H9 (cell line): ENCODE measurements at regions not wholly inside any gene's neighbourhood (a gene's known extent, or its start where the extent isn't known, plus 50 kb on each side); places are given as distances from the start of the nearest gene placed in this dataset.

Experiments used
- DNase-seq: peaks from one replicate; pipeline ENCODE4 v3.0.0-alpha.2; 2017
- H2AFZ ChIP-seq: one replicate; pipeline ENCODE4 v1.6.1; 2013; ENCODE audit warnings: mild to moderate bottlenecking, low read length, control low read depth, moderate library complexity
- H2AK5ac ChIP-seq: 2 replicates; pipeline ENCODE4 v1.6.1; 2013; ENCODE audit warnings: low read length, control low read depth, mixed read lengths; ENCODE audit not compliant: insufficient read length
- H2BK120ac ChIP-seq: one replicate; pipeline ENCODE4 v1.6.1; 2013; ENCODE audit warnings: low read depth, mild to moderate bottlenecking, low read length, control low read depth, inconsistent platforms; ENCODE audit not compliant: poor library complexity, severe bottlenecking
- H2BK12ac ChIP-seq: 2 replicates; pipeline ENCODE4 v1.6.1; 2013; ENCODE audit warnings: low read length, control low read depth, mixed read lengths, low read depth; ENCODE audit not compliant: insufficient read length
- H2BK15ac ChIP-seq: 2 replicates; pipeline ENCODE4 v1.6.1; 2013; ENCODE audit warnings: low read depth, low read length, control low read depth
- H2BK20ac ChIP-seq: one replicate; pipeline ENCODE4 v1.6.1; 2013; ENCODE audit warnings: low read depth, mild to moderate bottlenecking, low read length, control low read depth, inconsistent platforms; ENCODE audit not compliant: poor library complexity, severe bottlenecking
- H2BK5ac ChIP-seq: 2 replicates; pipeline ENCODE4 v1.6.1; 2013; ENCODE audit warnings: low read length, control low read depth, mixed read lengths; ENCODE audit not compliant: insufficient read length
- H3K14ac ChIP-seq: 2 replicates; pipeline ENCODE4 v1.6.1; 2013; ENCODE audit warnings: low read length, control low read depth; ENCODE audit not compliant: insufficient read depth
- H3K18ac ChIP-seq: 2 replicates; pipeline ENCODE4 v1.6.1; 2013; ENCODE audit warnings: low read depth, mild to moderate bottlenecking, mixed read lengths, low read length, control low read depth; ENCODE audit not compliant: insufficient read length
- H3K23ac ChIP-seq: 2 replicates; pipeline ENCODE4 v1.6.1; 2013; ENCODE audit warnings: low read length, control low read depth, mixed read lengths, low read depth; ENCODE audit not compliant: insufficient read length
- H3K23me2 ChIP-seq: 2 replicates; pipeline ENCODE4 v1.6.1; 2013; ENCODE audit warnings: low read depth, mild to moderate bottlenecking, mixed read lengths, low read length, control low read depth; ENCODE audit not compliant: insufficient read length, poor library complexity, severe bottlenecking
- H3K27ac ChIP-seq: 2 replicates; pipeline ENCODE4 v1.5.1; 2013; ENCODE audit warnings: low read length, control low read depth, mixed read lengths, low read depth; ENCODE audit not compliant: insufficient read length
- H3K27me3 ChIP-seq: 2 replicates; pipeline ENCODE4 v1.6.1; 2013; ENCODE audit warnings: low read length, control low read depth, inconsistent platforms; ENCODE audit not compliant: insufficient read depth
- H3K4ac ChIP-seq: 2 replicates; pipeline ENCODE4 v1.6.1; 2013; ENCODE audit warnings: low read depth, mild to moderate bottlenecking, control low read depth, inconsistent platforms, low read length, moderate library complexity
- H3K4me1 ChIP-seq: 2 replicates; pipeline ENCODE4 v1.6.1; 2013; ENCODE audit warnings: low read length, control low read depth, inconsistent platforms; ENCODE audit not compliant: insufficient read depth
- H3K4me2 ChIP-seq: 2 replicates; pipeline ENCODE4 v1.6.1; 2013; ENCODE audit warnings: low read length, control low read depth, mixed read lengths; ENCODE audit not compliant: insufficient read length, insufficient read depth
- H3K56ac ChIP-seq: 2 replicates; pipeline ENCODE4 v1.6.1; 2013; ENCODE audit warnings: low read depth, mild to moderate bottlenecking, mixed read lengths, low read length, control low read depth; ENCODE audit not compliant: insufficient read length
- H3K79me1 ChIP-seq: 2 replicates; pipeline ENCODE4 v1.6.1; 2013; ENCODE audit warnings: low read depth, mild to moderate bottlenecking, moderate library complexity, low read length, control low read depth, inconsistent platforms; ENCODE audit not compliant: insufficient read depth, poor library complexity, severe bottlenecking
- H3K79me2 ChIP-seq: 2 replicates; pipeline ENCODE4 v1.6.1; 2013; ENCODE audit warnings: low read length, control low read depth, inconsistent platforms; ENCODE audit not compliant: insufficient read depth
- H3K9ac ChIP-seq: 2 replicates; pipeline ENCODE4 v1.6.1; 2013; ENCODE audit warnings: low read length, control low read depth, mixed read lengths; ENCODE audit not compliant: insufficient read length; ENCODE audit errors: extremely low read depth
- H3K9me3 ChIP-seq: one replicate; pipeline ENCODE4 v1.6.1; 2013; ENCODE audit warnings: low read depth, low read length, inconsistent platforms; ENCODE audit not compliant: control insufficient read depth
- H3T11ph ChIP-seq: one replicate; pipeline ENCODE4 v1.6.1; 2013; ENCODE audit warnings: mild to moderate bottlenecking, low read length, control low read depth, inconsistent platforms
- H4K20me1 ChIP-seq: one replicate; pipeline ENCODE4 v1.6.1; 2013; ENCODE audit not compliant: control insufficient read depth, insufficient read length, insufficient read depth
- H4K5ac ChIP-seq: 2 replicates; pipeline ENCODE4 v1.6.1; 2013; ENCODE audit warnings: low read depth, mild to moderate bottlenecking, mixed read lengths, low read length, control low read depth; ENCODE audit not compliant: insufficient read length
- H4K8ac ChIP-seq: replicated peaks from 2 replicates; pipeline ENCODE4 v1.6.1; 2013; ENCODE audit warnings: low read length, control low read depth, mixed read lengths, low read depth; ENCODE audit not compliant: insufficient read length
- H4K91ac ChIP-seq: 2 replicates; pipeline ENCODE4 v1.6.1; 2013; ENCODE audit warnings: low read depth, mild to moderate bottlenecking, moderate library complexity, mixed read lengths, low read length, control low read depth; ENCODE audit not compliant: insufficient read length
- H3K27ac Mint-ChIP-seq, 3 experiments: 2 replicates in 2 of 3; 3 replicates in 1 of 3; pipeline ENCODE4 v1.8.0; 2020 to 2021; ENCODE audit warnings: mixed read lengths in 3 of 3, mild to moderate bottlenecking in 1 of 3, moderate library complexity in 1 of 3
- H3K27me3 Mint-ChIP-seq: 2 replicates; pipeline ENCODE4 v1.8.0; 2021; ENCODE audit warnings: low read depth, mild to moderate bottlenecking, moderate library complexity, mixed read lengths
- H3K36me3 Mint-ChIP-seq, 3 experiments: 2 replicates in 2 of 3; 3 replicates in 1 of 3; pipeline ENCODE4 v1.8.0; 2020 to 2021; ENCODE audit warnings: low read depth in 3 of 3, mixed read lengths in 3 of 3; ENCODE audit not compliant: insufficient read depth in 1 of 3
- H3K4me1 Mint-ChIP-seq, 2 experiments: 2 replicates each; pipeline ENCODE4 v1.8.0; 2020; ENCODE audit warnings: mixed read lengths in 2 of 2
- H3K4me3 Mint-ChIP-seq, 2 experiments: 2 replicates in 1 of 2; 3 replicates in 1 of 2; pipeline ENCODE4 v1.8.0; 2020 to 2021; ENCODE audit warnings: mild to moderate bottlenecking in 2 of 2, mixed read lengths in 2 of 2, moderate library complexity in 1 of 2
- H3K9me3 Mint-ChIP-seq, 2 experiments: 2 replicates in 1 of 2; 3 replicates in 1 of 2; pipeline ENCODE4 v1.8.0; 2020; ENCODE audit warnings: mild to moderate bottlenecking in 2 of 2, mixed read lengths in 2 of 2, moderate library complexity in 1 of 2
- WGBS: extraction: QIAGEN DNeasy Blood & Tissue Kit; methylation state at CpG from one replicate; pipeline ENCODE4 v1.1.7; 2013; ENCODE audit warnings: missing lambda C conversion rate, low lambda C conversion rate, mixed read lengths; ENCODE audit not compliant: insufficient read length; ENCODE audit errors: extremely low coverage; 5-methylcytosine and 5-hydroxymethylcytosine counted together
- TF ChIP-seq, protein P1 (sequence below): fragments of 200-600 bp; sonication (generic); conservative IDR thresholded peaks from 3 replicates; pipeline ENCODE4 v1.8.0; 2021; ENCODE audit warnings: antibody characterized with exemption, mild to moderate bottlenecking

DNA sequence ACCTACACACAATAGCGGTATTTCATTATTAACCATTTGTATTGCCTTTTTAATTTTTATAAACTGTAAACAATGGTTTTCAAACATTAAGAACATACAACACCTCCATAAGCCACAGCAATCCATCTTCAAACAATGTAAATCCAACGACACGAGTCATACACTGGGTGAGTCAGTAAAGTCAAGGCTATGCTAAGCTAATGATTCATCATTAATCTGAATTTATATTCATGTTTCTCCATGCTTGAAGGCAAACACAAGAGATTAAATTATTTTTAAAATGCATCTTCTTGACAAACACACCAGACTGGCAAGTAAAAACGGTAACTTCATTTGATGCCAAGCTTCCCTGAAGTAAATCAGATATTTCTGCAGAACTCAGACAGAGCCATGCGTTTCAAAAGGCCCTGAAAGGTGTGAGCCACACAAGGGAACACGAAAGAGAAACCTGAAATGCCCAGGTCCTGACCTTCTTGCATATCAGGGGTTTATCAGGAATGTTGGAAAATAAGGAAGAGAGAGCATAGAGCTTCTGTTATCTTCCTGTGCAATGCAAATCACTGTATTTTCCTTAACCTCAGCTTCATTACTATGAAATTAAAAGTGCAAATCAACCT, 162.5 kb downstream of the ALDH8A1 start:
- peaks cover 18 to 19% of the 10 kb centered on the region in 2 experiments for H3K9me3 Mint-ChIP-seq
- H2AK5ac ChIP-seq = no peak overlapping the region
- TF ChIP-seq, protein P1, sequence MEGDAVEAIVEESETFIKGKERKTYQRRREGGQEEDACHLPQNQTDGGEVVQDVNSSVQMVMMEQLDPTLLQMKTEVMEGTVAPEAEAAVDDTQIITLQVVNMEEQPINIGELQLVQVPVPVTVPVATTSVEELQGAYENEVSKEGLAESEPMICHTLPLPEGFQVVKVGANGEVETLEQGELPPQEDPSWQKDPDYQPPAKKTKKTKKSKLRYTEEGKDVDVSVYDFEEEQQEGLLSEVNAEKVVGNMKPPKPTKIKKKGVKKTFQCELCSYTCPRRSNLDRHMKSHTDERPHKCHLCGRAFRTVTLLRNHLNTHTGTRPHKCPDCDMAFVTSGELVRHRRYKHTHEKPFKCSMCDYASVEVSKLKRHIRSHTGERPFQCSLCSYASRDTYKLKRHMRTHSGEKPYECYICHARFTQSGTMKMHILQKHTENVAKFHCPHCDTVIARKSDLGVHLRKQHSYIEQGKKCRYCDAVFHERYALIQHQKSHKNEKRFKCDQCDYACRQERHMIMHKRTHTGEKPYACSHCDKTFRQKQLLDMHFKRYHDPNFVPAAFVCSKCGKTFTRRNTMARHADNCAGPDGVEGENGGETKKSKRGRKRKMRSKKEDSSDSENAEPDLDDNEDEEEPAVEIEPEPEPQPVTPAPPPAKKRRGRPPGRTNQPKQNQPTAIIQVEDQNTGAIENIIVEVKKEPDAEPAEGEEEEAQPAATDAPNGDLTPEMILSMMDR = no peak
- H3K36me3 Mint-ChIP-seq = peaks cover 5 to 18% (median 8%) of the 10 kb centered on the region in 3 experiments
- no peak overlapping the region for H4K8ac ChIP-seq
- no peaks in the 10 kb centered on the region for H3K23me2 ChIP-seq
- H3K79me2 ChIP-seq = no peaks in the 10 kb centered on the region
- H3K9me3 ChIP-seq = no peaks in the 10 kb centered on the region
- no peak overlapping the region for H4K5ac ChIP-seq
- no peak overlapping the region for H2BK12ac ChIP-seq
- no peak for DNase-seq
- no peak overlapping the region for H2AFZ ChIP-seq
- H3K27ac Mint-ChIP-seq = no peak overlapping the region
- H3K4me1 Mint-ChIP-seq = no peaks in the 10 kb centered on the region
- no peaks in the 10 kb centered on the region for H4K20me1 ChIP-seq
- no peaks in the 10 kb centered on the region for H3K79me1 ChIP-seq
- no peak overlapping the region for H3K56ac ChIP-seq
- H3K4me2 ChIP-seq = no peak overlapping the region
- H3K4ac ChIP-seq = no peak overlapping the region
- H3T11ph ChIP-seq = no peak overlapping the region
- H2BK15ac ChIP-seq = no peak overlapping the region
- H2BK20ac ChIP-seq = no peak overlapping the region
- H3K14ac ChIP-seq = no peak overlapping the region
- H2BK5ac ChIP-seq = no peak overlapping the region
- no peak overlapping the region for H2BK120ac ChIP-seq
- H3K27me3 Mint-ChIP-seq = no peaks in the 10 kb centered on the region; the same call in 1 of the 2 replicates
- no peaks in the 10 kb centered on the region for H3K4me1 ChIP-seq
- H4K91ac ChIP-seq = no peak overlapping the region
- H3K27ac ChIP-seq = no peak overlapping the region
- no CpG with 5 or more reads among the region's 6 CpGs for WGBS
- H3K27me3 ChIP-seq = no peaks in the 10 kb centered on the region; the same call in 1 of the 2 replicates
- no peak overlapping the region for H3K18ac ChIP-seq
- no peak overlapping the region for H3K9ac ChIP-seq
- no peak overlapping the region for H3K4me3 Mint-ChIP-seq
- H3K23ac ChIP-seq = no peak overlapping the region
